ENCODE measurements at regions not wholly inside any gene's neighbourhood (a gene's known extent, or its start where the extent isn't known, plus 50 kb on each side); places are given as distances from the start of the nearest gene placed in this dataset.

- TF ChIP-seq CHD7 (IDR thresholded peaks at IDR 0.05; ENCODE audit: insufficient replicate concordance, low read length) (no peak), SAP30 (IDR thresholded peaks at IDR 0.05; ENCODE audit: insufficient read depth, insufficient replicate concordance, low read length) (no peak), EP300 (IDR thresholded peaks at IDR 0.05; ENCODE audit: borderline replicate concordance in 1 of 2, low read depth in 2 of 2, low read length in 2 of 2) (no peak)
Measured at GRCh38 chr14:100486025-100486828, 101.0 kb downstream of the BEGAIN start (continued).

All from H1 (cell line).